Activated T-helper 17 cell treated with anti-CD3 and anti-CD28 coated beads, Interleukin-2, amount 50 U/mL, for 72 hours (primary cell): ENCODE measurements at regions not wholly inside any gene's neighbourhood (a gene's known extent, or its start where the extent isn't known, plus 50 kb on each side); places are given as distances from the start of the nearest gene placed in this dataset.
"Not testable (repeated sequence)": the region's sequence is repeated elsewhere in the genome, so short reads cannot be mapped to it uniquely, and the experiment has no call there.

Experiments
- ATAC-seq: fragments of 150-1000 bp; cut with Tn5 transposase; replicated peaks from 2 replicates; pipeline ENCODE4 v1.10.0; 2021; ENCODE audit warnings: mild to moderate bottlenecking, moderate library complexity
- H3K27ac Mint-ChIP-seq: one replicate; pipeline ENCODE4 v1.8.0; 2022; ENCODE audit warnings: mixed read lengths
- H3K27me3 Mint-ChIP-seq: one replicate; pipeline ENCODE4 v1.8.0; 2022; ENCODE audit warnings: mixed read lengths
- H3K36me3 Mint-ChIP-seq: one replicate; pipeline ENCODE4 v1.8.0; 2022; ENCODE audit warnings: low read depth, mild to moderate bottlenecking, mixed read lengths
- H3K4me1 Mint-ChIP-seq: one replicate; pipeline ENCODE4 v1.8.0; 2022; ENCODE audit warnings: mixed read lengths
- H3K4me3 Mint-ChIP-seq: one replicate; pipeline ENCODE4 v1.8.0; 2022; ENCODE audit warnings: mild to moderate bottlenecking, mixed read lengths
- H3K9me3 Mint-ChIP-seq: one replicate; pipeline ENCODE4 v1.8.0; 2022; ENCODE audit warnings: mixed read lengths

GRCh38 chr15:30845536-30845935, 58.2 kb upstream of the FAN1 start:
- H3K4me1 Mint-ChIP-seq: peaks cover 23% of the 10 kb centered on the region
- not testable (repeated sequence) for H3K27me3 Mint-ChIP-seq, ATAC-seq, H3K4me3 Mint-ChIP-seq, H3K9me3 Mint-ChIP-seq
- peaks cover 46% of the 10 kb centered on the region for H3K36me3 Mint-ChIP-seq
- H3K27ac Mint-ChIP-seq: peak overlapping the region; percentile 1
